ENCODE measurements at regions not wholly inside any gene's neighbourhood (a gene's known extent, or its start where the extent isn't known, plus 50 kb on each side); places are given as distances from the start of the nearest gene placed in this dataset.
"Not testable (repeated sequence)": the region's sequence is repeated elsewhere in the genome, so short reads cannot be mapped to it uniquely, and the experiment has no call there.

DNA sequence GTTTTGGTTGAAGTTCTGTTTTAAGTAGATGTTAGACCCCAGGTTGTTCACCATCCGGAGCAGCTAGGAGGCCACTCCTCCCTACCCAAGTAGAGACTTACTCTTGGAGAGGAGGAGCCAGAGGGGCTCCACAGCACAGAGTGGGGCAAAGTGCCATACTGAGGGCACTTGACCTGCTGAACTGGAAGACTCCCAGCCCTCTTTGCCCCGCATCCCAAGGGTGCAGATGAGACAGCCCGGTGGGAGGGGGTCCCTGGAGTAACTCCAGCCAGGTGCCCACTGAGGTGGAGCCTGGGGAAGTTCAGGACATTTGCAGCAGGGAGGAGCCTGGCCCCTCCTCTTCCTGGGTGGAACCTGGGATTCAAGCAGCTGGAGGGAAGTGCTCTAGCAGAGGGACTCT lies 102.1 kb upstream of the GPR6 start:
- no peak for FAIRE-seq

DNA sequence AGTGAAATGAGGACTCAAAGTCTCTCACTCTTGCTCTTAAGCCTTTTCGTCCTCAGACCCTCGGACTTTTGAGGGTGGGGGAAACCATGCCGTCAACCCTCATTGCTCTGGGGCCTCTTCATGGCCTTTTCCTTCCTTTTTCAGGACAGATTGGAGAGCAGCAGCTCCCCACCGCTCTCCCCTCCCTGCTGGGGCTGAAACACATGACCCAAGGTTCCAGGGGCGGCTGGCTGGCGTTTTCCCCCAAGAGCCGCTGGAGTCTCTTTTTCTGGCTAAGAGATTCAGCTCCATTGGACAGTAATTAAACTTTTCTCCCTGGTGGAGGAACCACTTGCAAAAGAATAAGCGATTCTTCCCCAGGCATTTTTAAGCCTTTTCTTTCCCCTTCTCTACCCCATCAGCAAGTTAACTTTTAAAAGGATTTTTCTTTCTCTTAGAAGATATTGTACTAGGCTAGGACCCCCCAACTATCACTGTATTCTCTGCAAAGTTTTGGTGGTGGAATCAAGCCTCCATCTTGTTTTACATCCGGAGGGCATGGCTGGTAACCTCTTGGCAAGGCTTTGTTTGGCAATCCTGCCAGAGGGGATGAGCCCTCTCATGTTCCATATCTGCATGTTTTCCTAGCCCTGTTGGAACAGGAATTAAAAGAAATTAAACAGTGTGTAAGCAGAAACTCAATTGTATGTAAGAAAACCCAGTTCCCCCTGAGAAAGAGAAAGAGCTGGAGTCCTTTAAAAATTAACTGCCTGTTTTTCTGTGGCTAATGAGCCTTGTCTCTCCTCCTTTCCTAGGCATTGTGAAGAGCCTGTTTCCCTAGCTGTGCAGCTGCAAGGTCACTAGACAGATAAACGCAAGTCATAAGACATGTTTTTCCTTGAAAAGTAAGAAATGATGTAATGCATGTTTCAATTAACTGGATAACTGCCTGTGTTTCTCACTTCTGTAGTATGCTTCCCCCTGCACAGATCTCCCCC lies 100.8 kb upstream of the GPR6 start:
- FAIRE-seq = no peak

DNA sequence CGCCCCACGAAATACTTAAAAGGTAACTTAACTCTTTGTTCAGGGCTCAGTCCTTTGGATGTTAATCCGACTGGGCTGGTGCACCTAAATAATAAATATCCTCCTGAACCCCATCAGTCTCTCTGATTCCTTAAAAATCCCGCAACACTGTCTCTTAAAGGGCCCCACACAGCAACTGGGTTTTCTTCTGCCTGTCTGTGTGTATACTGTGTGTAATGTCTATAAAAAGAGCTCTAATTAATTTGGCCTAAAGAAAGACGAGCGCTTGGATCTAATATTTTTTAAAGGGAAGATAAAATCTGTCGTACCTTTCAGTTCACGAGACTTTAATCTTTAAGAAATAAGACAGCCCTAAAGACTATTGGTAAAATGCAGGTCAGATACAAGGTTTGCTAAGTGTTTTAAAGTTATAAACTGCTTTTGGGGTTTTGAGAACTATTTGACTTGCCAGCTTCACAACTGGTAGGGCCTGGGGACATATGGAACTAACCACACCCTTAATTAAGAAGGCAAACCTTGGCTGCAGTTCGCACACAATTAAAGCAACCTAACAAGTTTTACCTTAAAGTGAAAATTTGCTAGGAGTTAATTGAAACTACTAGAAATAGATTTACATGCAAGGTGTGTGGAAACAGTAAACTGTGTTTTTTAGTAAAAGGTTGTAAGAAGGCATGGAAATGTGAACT lies 100.0 kb upstream of the GPR6 start:
- not testable (repeated sequence) for FAIRE-seq

DNA sequence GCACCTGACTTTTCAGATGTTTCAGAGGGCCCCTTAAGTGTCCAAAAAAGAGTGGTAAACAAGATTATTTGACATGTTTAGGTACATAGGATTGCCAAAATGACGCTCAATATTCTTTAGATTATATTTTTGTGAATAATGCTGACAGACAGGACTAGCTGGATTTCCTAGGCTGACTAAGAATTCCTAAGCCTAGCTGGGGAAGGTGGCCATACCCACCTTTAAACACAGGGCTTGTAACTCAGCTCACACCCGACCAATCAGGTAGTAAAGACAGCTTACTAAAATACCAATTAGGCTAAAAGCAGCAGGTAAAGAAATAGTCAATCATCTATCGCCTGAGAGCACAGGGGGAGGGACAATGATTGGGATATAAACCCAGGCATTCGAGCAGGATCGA lies 99.0 kb upstream of the GPR6 start:
- FAIRE-seq = not testable (repeated sequence)

DNA sequence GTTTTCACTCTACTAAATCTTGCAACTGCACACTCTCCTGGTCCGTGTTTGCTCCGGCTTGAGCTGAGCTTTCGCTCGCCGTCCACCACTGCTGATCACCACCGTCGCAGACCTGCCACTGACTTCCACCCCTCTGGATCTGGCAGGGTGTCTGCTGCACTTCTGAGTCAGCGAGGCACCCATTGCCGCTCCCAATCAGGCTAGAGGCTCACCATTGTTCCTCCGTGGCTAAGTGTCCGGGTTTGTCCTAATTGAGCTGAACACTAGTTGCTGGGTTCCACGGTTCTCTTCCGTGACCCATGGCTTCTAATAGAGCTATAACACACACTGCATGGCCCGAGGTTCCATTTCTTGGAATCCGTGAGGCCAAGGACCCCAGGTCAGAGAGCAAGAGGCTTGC lies 98.6 kb upstream of the GPR6 start:
- FAIRE-seq = no peak

DNA sequence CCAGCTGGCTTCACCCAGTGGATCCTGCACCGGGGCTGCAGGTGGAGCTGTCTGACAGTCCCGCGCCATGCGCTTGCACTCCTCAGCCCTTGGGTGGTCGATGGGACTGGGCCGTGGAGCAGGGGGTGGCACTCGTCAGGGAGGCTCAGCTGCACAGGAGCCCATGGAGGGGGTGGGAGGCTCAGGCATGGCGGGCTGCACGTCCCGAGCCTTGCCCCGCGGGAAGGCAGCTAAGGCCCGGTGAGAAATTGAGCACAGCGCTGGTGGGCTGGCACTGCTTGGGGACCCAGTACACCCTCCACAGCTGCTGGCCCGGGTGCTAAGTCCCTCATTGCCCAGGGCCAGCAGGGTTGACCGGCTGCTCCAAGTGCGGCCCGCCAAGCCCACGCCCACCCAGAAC lies 97.0 kb upstream of the GPR6 start:
- FAIRE-seq = not testable (repeated sequence)

DNA sequence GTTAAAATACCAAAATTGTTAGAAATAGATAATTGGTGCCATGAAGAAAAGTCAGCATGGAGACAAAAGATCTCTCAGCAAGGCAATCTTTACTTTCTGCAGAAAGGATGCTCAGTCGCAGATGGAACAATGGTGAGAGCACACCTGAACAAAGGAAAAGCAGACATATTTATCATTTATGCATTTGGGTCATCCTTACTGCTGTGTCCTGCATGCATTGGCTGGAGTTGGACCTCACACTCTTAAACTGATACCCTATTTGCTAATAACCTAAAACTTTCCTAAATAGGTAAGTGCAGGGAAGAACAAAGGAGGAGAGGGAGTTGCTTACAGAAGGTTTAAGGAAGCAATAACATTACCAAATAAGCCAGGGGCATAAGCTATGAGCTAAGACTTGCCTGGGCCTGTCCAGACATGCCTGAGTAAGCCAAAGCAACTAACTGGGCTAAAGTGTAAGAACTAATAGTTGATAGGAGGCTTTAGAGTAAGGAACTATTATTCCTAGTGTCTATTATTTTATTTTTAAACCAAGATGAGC lies 96.1 kb upstream of the GPR6 start:
- peak; percentile 11 for FAIRE-seq

DNA sequence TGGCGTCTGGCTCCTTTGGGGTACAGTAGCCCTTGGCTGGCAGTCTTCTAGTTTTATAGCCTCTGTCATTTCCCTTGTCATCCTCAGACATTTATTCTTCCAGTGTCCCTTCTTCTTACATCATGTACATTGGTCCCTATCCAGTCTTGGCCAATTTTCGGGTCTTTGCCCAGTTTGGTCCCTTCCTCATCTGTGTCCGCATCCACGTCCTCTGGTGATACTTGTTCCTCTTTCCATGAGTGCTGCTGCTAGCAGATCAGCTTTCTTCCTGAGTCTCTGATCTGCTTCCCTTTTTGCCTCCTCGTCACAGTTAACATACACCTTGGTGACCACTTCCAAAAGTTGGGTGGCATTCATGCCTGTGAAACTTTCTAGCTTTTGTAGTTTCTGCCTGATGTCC lies 86.2 kb upstream of the GPR6 start:
- FAIRE-seq = no peak

DNA sequence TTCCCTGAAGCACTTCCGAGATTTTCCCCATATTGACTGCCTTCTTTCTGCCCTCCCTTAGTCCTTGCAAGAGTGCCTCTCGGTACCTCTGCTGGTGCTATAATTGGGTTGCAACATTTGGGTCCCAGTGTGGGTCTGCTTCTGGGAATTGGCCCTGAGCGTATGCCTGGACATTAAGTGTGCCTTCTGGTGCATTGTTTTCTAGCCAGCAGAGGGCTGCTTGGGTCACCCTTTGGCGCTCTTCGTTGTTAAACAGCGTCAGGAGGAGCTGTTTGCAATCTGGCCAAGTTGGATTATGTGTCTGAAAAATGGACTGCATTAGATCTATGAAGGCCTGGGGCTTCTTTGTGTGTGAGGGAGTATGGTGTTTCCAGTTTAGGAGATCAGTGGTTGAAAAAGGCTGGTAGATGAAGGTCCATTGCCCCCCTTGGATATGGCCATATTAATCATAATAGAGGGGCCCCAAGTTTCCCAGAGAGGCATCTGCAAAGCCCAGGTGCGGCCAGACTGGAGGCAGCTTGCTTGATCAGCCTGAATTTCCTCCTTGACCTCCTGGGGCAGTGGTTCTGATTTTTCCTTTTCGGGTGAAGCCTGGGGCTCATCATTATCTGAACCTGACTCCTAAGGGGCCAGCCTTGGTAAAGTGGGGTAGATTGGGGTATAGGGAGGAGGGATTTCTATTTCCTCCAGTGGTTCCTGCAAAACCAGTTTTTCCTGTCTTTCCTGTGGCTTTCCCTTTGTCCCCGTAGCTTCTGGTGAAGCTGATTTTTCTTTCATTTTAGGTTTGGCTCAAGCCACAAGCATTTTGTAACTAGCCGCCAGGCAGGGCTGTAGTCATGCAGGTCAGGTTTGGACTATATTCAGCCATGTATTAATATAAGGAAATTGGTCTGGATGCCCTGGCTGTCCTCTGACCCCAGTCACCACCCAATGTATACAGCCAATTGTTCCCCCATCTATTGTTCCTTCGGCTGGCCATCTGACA lies 85.4 kb upstream of the GPR6 start:
- FAIRE-seq = no peak

DNA sequence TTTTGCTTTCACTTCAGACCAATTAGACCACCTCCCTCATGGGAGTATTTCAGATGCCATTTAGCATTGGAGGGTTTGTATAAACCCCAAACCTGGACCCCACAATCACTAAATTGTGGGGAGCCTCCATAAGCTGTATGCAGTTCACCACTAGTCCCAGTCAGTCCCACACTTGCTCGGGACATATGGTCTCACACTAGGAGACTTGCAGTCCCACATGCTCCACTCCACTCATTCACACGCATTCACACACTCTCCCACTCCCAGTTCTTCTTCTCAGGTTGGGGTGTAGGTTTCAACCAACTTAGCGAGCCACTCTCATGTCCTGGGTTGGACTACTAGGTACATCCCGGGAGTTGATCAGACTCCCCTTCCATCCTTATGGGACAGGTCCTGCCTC lies 84.5 kb upstream of the GPR6 start:
- FAIRE-seq = no peak

DNA sequence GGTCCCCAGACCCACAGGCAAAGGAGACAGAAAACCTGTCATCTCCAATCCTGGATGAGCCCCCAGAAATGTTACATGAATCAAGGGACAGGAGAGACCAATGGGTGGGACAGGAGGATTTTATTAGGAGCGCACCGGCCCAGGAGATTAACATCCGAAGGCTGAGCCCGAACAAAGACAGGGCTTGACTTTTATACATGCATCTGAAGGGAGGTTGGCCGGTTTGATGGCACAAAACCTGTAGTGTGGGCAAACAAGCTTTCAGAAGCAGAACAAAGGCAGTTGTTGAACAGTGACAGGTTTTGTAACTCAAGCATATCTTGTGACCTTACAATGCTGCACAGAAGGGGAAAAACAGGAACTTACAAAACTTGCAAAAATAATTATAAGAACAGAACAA lies 83.9 kb upstream of the GPR6 start:
- FAIRE-seq = no peak

DNA sequence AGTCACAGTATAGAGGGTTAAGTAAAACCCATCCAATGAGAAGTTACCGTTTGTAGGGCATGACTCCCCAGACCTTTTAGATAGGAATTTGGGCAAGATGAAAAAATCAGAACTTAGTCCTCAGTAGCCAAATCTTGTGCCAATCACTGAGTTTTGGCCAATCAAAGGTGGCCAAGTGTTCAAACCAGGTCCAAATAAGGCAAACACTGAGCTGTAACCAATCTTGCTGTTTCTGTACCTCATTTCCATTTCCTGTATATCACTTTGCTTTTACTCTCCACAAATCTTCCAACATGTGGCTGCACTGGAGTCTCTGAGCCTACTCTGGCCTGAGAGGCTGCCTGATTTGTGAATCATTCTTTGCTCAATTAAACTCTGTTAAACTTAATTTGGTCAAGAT lies 81.8 kb upstream of the GPR6 start:
- FAIRE-seq = no peak

DNA sequence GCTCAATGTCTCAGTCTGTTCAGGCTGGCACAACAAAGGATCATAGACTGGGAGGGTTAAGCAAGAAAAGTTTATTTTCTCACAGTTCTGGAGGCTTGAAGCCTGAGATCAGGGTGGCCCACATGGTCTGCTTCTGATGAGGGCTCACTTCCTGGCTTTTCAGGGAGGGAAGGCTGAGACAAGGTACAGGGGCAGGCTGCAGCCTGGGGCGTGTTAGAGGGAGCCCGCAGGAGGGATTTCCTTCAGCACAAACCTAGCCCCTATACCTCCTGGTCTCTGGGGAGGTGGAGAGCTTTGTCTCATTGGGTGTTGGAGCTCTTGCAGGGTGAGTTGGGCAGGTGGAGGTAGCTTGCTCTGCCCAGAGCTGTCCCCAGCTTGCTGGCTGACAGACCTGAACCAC lies 81.1 kb upstream of the GPR6 start:
- no peak for FAIRE-seq

DNA sequence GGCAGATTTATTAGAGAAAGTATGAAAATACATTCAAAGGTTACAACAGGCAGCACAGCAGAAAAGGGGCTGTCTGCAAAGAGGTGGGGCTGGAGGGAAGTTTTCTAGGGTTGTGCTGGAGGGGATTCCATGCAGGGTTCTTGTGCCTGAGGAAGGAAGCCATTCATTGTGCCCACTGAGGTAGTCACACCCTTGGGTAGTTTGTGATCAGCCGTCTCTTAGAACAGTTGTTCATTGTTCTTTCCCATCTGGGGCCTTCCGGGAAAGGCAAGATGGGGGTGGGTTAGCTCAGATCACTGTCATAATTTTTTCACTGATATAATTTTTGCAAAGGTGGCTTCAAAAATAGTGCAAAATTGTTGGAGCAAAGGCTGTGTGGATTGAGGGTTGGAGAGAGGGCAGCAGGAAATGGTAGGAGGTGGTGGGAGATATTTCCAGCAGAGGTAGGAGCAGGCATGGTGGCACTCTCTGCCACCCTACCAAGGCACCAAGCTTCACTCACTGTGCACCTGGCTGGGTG lies 80.5 kb upstream of the GPR6 start:
- FAIRE-seq = no peak

DNA sequence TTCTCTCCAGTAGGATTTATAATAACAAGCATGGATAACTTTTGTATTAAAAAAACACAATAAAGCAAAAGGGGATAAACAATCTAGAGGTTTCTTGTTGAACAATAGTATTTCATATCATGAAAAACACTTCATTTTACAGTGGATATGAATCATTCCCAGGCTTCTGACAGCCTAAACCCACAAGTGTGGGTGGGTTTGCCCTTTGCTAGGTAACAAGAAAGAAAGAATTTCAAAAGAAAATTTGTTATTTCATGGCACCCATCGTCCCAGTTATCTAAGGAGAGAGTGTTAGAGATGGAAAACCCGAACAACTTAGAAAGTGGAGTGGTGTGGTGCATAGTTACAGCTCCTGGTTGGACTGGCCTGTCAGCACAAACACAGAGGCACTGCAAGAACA lies 76.1 kb upstream of the GPR6 start:
- no peak for FAIRE-seq

DNA sequence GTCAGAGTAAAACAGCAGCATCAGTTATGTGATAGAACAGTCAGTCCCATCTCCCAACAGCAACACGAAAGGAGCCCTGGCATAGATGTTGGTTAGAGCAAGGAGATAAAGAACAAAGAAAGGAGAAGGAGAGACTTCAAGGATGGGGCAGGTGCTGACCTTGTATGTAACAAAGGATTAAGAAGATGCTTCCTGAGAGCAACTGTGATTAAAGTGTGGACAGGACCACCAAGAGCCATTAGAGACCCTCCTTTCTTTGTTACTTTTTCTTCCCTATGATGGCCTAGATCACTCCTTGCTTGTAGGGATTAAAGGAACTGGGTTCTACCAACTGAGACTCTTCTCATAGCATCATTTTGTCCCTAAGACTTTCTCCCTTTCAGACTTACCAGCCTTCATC lies 75.2 kb upstream of the GPR6 start:
- no peak for FAIRE-seq

DNA sequence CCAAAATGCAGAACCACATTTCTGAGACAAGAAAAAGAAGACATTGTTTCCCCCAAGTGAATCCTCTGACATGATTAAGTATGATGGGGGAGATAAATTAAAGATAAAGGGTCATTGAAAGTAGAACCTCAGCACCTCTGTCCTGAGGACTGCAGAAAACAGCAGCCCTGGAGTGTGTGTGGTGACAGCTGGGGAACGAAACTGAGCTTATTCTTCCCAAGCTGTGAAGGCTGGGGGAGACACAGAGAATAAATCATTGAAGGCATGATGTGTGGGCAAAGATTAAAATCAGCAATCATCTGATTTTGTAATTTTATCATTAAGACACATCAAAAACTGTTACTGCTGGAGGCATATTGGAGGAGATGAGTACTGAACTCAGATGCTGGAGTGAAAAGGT lies 67.5 kb upstream of the GPR6 start:
- no peak for FAIRE-seq

DNA sequence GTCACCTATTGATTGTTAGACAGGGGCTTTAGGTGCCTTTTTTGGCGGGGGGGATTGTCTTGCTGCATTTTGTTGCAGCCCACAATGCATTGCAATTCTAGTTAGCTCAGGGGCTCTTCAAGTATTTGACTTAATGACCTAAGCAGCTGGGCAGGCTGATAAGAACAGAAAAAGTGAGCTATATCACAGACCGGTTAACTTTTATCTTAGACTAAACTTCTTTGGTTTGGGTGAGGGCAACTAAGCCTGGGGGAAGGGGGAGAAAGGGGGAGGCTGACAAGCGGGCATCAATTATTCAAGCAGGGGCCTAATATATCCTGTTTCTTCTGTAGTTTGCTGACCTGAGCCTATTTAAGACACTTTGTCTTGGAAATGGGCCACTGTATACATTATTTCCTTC lies 66.0 kb upstream of the GPR6 start:
- FAIRE-seq = no peak

DNA sequence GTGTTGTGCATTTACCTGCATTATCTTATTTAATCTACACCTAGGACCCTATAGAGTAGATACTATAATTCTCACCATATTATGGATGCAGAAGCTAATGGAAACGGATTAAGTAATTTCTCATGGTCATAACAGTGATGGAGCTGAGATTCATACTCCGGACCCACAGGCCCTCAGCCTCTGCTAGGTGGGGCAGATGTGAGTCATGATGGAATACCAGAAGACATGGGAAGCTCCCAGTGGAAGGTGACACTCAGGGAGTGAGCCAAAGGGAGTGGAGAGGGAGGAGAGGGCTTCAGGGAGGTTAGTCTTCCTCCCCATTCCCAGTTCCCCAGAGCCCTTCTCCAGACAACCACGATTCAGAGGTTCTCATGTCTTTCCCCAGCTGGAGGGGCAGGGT lies 65.2 kb upstream of the GPR6 start:
- no peak for FAIRE-seq

DNA sequence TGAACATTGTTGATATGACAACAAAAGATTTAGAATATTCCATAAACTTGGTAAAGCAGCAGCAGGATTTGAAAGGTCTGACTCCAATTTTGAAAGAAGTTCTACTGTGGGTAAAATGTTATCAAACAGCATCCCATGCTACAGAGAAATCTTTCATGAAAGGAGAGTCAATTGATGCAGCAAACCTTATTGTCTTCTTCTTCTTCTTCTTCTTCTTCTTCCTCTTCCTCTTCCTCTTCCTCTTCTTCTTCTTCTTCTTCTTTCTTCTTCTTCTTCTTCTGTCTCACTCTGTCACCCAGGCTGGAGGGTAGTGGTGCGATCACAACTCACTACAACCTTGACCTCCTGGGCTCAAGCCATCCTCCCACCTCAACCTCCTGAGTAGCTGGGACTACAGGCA lies 62.4 kb upstream of the GPR6 start:
- FAIRE-seq = not testable (repeated sequence)

DNA sequence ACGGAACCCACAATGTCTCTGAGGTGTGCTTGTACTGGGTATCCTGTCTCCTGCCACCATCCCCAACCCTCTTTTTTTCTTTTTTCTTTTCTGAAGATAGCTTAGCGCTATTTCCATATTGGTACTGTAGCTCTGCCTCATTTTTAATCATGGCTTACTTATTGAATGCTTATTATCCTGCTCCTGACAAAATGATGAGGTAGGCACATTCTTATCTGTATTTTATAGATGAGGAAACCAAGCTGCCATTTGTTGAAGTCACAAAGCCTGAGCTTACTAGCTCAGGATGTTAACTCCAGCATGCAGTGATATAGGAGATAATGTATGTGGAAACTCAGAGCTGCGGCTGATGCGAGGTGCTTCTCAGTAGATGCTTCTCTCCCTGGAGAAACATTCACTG lies 61.4 kb upstream of the GPR6 start:
- no peak for FAIRE-seq

DNA sequence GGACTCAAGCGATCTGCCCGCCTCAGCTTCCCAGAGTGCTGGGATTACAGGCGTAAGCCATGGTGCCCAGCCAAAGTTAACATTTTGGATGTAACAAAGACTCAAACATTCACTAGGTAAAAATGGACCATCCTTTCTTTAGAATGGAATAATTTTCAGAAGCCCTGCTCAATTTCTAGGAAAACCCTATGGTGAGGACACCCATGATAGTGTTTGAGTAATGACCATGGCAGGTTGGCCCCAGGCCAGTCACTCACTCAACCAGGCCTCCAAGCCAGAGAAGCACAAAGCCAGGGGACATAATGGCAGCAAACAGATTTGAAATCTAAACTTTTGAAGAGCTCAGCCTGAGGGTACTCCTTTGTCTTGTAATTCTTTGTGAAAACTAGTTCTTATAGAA lies 59.9 kb upstream of the GPR6 start:
- no peak for FAIRE-seq

DNA sequence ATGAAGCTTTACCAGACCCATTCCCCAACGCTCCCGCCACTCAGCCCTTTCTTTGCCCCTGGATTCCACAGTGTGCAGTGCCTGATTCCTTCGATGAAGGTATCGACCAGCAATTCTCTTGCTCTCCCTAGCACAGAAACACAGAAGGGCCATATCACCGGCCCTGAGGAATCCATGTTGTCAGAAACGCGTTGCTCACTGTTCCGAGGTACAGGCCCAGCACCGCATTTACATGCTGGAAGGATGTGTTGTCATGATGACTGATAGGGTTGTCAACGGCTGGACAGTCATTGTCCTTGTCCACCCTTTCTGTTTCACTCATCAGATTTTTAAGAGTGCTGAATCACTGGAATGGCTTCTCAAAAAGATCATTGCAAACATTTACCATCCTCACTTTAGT lies 57.2 kb upstream of the GPR6 start:
- no peak for FAIRE-seq
